WTC11 (cell line): ENCODE measurements at regions not wholly inside any gene's neighbourhood (a gene's known extent, or its start where the extent isn't known, plus 50 kb on each side); places are given as distances from the start of the nearest gene placed in this dataset.

Experiments used
- ATAC-seq: fragments of 200-7000 bp; cut with Tn5 transposase; 2 replicates; pipeline ENCODE4 v1.10.0; 2021; ENCODE audit warnings: mild to moderate bottlenecking, moderate library complexity
- CTCF ChIA-PET: fragments of 300-600 bp; sonication (Branson Sonifier 250); formaldehyde crosslinking; loops from one replicate; lab custom pipeline; 2021; ENCODE audit warnings: antibody characterized with exemption; lab: Charles Lee
- POLR2A ChIA-PET: fragments of 350-600 bp; sonication (Branson Sonifier 250); formaldehyde crosslinking; loops from one replicate; lab custom pipeline; 2021; ENCODE audit warnings: antibody characterized with exemption; lab: Charles Lee
- DNase-seq: peaks from one replicate; pipeline ENCODE4 v3.0.0; 2021; ENCODE audit warnings: low spot score
- H3K27ac Mint-ChIP-seq: 2 replicates; pipeline ENCODE4 v1.8.0; 2021; ENCODE audit warnings: mixed read lengths
- H3K27me3 Mint-ChIP-seq: 2 replicates; pipeline ENCODE4 v1.8.0; 2021; ENCODE audit warnings: low read depth, mild to moderate bottlenecking, moderate library complexity, mixed read lengths
- H3K36me3 Mint-ChIP-seq: 2 replicates; pipeline ENCODE4 v1.8.0; 2021; ENCODE audit warnings: mixed read lengths
- H3K4me1 Mint-ChIP-seq: 2 replicates; pipeline ENCODE4 v1.8.0; 2022; ENCODE audit warnings: mixed read lengths
- H3K4me3 Mint-ChIP-seq: 2 replicates; pipeline ENCODE4 v1.8.0; 2021; ENCODE audit warnings: mild to moderate bottlenecking, moderate library complexity, mixed read lengths
- H3K9me3 Mint-ChIP-seq: 2 replicates; pipeline ENCODE4 v1.8.0; 2021; ENCODE audit warnings: mixed read lengths
- ATF1 ChIP-seq: sonication (generic); formaldehyde crosslinking; IDR thresholded peaks from 2 replicates; pipeline ENCODE4 v1.8.1; 2023; ENCODE audit warnings: mild to moderate bottlenecking, moderate library complexity, missing genetic modification reagents
- EMX1 ChIP-seq: fragments of 250-450 bp; sonication (Bioruptor Pico); IDR thresholded peaks from 2 replicates; pipeline ENCODE4 v1.8.0; 2021; ENCODE audit warnings: mild to moderate bottlenecking
- FOXP1 ChIP-seq: sonication (generic); formaldehyde crosslinking; IDR thresholded peaks from 2 replicates; pipeline ENCODE4 v1.8.0; 2022; ENCODE audit warnings: missing genetic modification reagents, mild to moderate bottlenecking, moderate library complexity, borderline replicate concordance
- GTF2I ChIP-seq: fragments of 250-450 bp; sonication (Bioruptor Pico); conservative IDR thresholded peaks from 2 replicates; pipeline ENCODE4 v1.4.0; 2021; ENCODE audit warnings: mild to moderate bottlenecking
- IRF2 ChIP-seq: sonication (generic); formaldehyde crosslinking; IDR thresholded peaks from 2 replicates; pipeline ENCODE4 v1.8.0; 2022; ENCODE audit warnings: low read depth, missing genetic modification reagents, borderline replicate concordance
- MYBL2 ChIP-seq: sonication (generic); formaldehyde crosslinking; IDR thresholded peaks from 2 replicates; pipeline ENCODE4 v1.8.1; 2023; ENCODE audit warnings: mild to moderate bottlenecking, moderate library complexity, missing genetic modification reagents
- RORB ChIP-seq: fragments of 250-450 bp; sonication (Bioruptor Pico); IDR thresholded peaks from 2 replicates; pipeline ENCODE4 v1.9.0; 2021; ENCODE audit warnings: mild to moderate bottlenecking
- ZNF396 ChIP-seq: fragments of 250-450 bp; sonication (Bioruptor Pico); IDR thresholded peaks from 2 replicates; pipeline ENCODE4 v1.8.0; 2021; ENCODE audit warnings: mild to moderate bottlenecking, moderate library complexity, borderline replicate concordance
- TF ChIP-seq, protein P1 (sequence below): sonication (generic); formaldehyde crosslinking; IDR thresholded peaks from 2 replicates; pipeline ENCODE4 v1.8.1; 2023; ENCODE audit warnings: mild to moderate bottlenecking, missing genetic modification reagents, moderate library complexity
- TF ChIP-seq, protein P2 (sequence below): sonication (generic); formaldehyde crosslinking; IDR thresholded peaks from 2 replicates; pipeline ENCODE4 v1.8.1; 2023; ENCODE audit warnings: mild to moderate bottlenecking, missing genetic modification reagents
- TF ChIP-seq, protein P3 (sequence below): sonication (generic); formaldehyde crosslinking; conservative IDR thresholded peaks from 2 replicates; pipeline ENCODE4 v1.8.1; 2023; ENCODE audit warnings: mild to moderate bottlenecking, low read depth, missing genetic modification reagents, moderate library complexity
- TF ChIP-seq, protein P4 (sequence below): fragments of 250-450 bp; sonication (Bioruptor Pico); IDR thresholded peaks from 2 replicates; pipeline ENCODE4 v1.9.0; 2021; ENCODE audit warnings: mild to moderate bottlenecking
- TF ChIP-seq, protein P5 (sequence below): sonication (generic); formaldehyde crosslinking; conservative IDR thresholded peaks from 2 replicates; pipeline ENCODE4 v1.8.1; 2022; ENCODE audit warnings: mild to moderate bottlenecking, missing genetic modification reagents
- TF ChIP-seq, protein P6 (sequence below): sonication (generic); formaldehyde crosslinking; IDR thresholded peaks from 2 replicates; pipeline ENCODE4 v1.8.0; 2022; ENCODE audit warnings: mild to moderate bottlenecking, missing genetic modification reagents
- TF ChIP-seq, protein P7 (sequence below): sonication (generic); formaldehyde crosslinking; IDR thresholded peaks from 2 replicates; pipeline ENCODE4 v1.8.1; 2022; ENCODE audit warnings: low read depth, missing genetic modification reagents, borderline replicate concordance

DNA sequence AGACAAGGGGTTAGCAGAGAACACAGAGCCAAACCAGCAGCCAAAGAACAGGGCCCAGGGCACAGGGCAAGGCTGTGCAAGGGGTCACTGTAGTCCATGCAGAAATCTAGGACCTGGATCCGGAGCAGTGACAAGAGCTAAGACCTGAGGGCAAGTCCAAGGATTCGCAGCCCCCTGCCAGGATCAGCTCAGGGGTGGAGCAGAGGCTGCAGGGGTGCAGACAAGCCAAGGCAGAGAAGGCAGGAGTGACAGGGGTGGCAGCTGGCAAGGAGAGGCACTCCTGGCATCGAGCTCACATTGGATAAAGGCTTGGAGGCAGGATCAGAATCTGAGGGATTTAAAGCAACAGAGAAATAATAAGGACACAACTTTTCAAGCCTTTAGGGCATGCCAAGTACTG lies 80.7 kb upstream of the NANOS1 start (continued):
- TF ChIP-seq EMX1 (CRISPR knock-in tag) (no peak), IRF2 (no peak)
- TF ChIP-seq, protein P1, sequence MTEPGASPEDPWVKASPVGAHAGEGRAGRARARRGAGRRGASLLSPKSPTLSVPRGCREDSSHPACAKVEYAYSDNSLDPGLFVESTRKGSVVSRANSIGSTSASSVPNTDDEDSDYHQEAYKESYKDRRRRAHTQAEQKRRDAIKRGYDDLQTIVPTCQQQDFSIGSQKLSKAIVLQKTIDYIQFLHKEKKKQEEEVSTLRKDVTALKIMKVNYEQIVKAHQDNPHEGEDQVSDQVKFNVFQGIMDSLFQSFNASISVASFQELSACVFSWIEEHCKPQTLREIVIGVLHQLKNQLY = no peak

DNA sequence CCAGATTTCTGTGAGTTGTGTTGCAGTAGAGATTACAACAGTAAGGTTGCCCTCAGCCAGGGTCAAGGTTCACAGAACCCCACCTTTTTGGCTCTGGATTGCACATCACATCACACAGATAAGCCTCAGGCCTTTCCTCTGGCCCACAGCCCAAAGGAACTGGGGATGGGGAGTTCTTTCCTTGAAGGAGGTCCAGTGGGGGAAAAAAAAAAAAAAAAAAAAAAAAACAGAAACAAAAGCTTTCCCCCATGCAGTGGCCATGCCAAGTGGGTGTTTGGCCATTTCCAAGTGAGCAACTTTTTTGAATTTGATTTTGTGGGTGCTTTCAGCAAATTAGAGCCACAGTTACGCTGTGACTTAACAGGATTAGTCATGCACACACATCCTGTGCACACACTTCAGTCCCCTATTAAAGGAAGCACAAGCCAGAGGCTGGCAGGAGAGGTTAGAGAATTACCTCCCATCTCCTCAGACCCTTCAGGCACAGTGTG lies 79.3 kb upstream of the NANOS1 start:
- no peaks in the 10 kb centered on the region for H3K27me3 Mint-ChIP-seq
- no peak for TF ChIP-seq ATF1 (CRISPR knock-in tag)
- H3K36me3 Mint-ChIP-seq = no peaks in the 10 kb centered on the region
- DNase-seq (no peak), ATAC-seq (no peak)
- no peak overlapping the region for H3K4me3 Mint-ChIP-seq
- peaks cover 21% of the 10 kb centered on the region for H3K4me1 Mint-ChIP-seq
- H3K27ac Mint-ChIP-seq = no peak overlapping the region
- 0 out of 2 replicates have a peak, but pooled peaks cover 6% of the 10 kb centered on the region for H3K9me3 Mint-ChIP-seq
- ChIA-PET POLR2A (no interaction called here), CTCF (no interaction called here)

DNA sequence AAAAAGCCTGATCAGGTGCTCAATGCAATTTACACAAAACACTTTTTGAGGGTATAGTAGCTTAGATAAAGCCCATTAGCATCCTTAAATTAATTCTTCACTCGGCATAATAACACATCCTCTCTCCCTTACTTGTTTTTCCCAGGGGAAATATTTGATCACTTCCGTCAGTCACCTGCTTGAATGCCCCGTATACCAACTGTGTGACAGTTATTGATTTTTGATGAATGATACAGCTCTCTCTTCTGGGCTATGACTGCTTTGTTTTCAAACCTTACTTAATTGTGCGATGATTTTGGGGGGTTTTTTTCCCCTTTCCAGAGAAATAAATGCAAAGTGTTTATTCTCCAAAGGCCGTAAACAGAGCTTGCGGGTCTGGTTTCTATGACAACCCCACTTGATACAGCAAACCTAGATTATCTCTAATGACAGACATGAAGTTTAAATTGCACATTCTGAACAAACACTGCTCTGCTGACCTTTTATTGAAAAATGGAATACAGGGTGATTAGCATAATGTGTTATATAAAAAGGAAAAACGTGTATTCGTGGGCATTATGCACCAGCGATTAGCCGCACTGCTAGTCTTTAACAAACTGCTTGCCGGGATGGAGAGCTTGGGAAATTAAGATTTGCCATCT lies 78.4 kb upstream of the NANOS1 start:
- POLR2A ChIA-PET = no interaction called here
- H3K9me3 Mint-ChIP-seq = 0 out of 2 replicates have a peak, but pooled peaks cover 6% of the 10 kb centered on the region
- H3K4me1 Mint-ChIP-seq = peaks cover 17% of the 10 kb centered on the region
- H3K4me3 Mint-ChIP-seq = no peak overlapping the region
- DNase-seq = no peak
- H3K27ac Mint-ChIP-seq = no peak overlapping the region
- H3K36me3 Mint-ChIP-seq = no peaks in the 10 kb centered on the region
- CTCF ChIA-PET = no interaction called here
- TF ChIP-seq FOXP1 (no peak), ZNF396 (no peak), IRF2 (no peak), RORB (no peak), MYBL2 (CRISPR knock-in tag) (no peak), GTF2I (no peak)
- TF ChIP-seq, protein P2, sequence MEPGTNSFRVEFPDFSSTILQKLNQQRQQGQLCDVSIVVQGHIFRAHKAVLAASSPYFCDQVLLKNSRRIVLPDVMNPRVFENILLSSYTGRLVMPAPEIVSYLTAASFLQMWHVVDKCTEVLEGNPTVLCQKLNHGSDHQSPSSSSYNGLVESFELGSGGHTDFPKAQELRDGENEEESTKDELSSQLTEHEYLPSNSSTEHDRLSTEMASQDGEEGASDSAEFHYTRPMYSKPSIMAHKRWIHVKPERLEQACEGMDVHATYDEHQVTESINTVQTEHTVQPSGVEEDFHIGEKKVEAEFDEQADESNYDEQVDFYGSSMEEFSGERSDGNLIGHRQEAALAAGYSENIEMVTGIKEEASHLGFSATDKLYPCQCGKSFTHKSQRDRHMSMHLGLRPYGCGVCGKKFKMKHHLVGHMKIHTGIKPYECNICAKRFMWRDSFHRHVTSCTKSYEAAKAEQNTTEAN = no peak
- TF ChIP-seq, protein P3, sequence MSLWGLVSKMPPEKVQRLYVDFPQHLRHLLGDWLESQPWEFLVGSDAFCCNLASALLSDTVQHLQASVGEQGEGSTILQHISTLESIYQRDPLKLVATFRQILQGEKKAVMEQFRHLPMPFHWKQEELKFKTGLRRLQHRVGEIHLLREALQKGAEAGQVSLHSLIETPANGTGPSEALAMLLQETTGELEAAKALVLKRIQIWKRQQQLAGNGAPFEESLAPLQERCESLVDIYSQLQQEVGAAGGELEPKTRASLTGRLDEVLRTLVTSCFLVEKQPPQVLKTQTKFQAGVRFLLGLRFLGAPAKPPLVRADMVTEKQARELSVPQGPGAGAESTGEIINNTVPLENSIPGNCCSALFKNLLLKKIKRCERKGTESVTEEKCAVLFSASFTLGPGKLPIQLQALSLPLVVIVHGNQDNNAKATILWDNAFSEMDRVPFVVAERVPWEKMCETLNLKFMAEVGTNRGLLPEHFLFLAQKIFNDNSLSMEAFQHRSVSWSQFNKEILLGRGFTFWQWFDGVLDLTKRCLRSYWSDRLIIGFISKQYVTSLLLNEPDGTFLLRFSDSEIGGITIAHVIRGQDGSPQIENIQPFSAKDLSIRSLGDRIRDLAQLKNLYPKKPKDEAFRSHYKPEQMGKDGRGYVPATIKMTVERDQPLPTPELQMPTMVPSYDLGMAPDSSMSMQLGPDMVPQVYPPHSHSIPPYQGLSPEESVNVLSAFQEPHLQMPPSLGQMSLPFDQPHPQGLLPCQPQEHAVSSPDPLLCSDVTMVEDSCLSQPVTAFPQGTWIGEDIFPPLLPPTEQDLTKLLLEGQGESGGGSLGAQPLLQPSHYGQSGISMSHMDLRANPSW = no peak
- TF ChIP-seq, protein P4, sequence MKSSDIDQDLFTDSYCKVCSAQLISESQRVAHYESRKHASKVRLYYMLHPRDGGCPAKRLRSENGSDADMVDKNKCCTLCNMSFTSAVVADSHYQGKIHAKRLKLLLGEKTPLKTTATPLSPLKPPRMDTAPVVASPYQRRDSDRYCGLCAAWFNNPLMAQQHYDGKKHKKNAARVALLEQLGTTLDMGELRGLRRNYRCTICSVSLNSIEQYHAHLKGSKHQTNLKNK = no peak
- TF ChIP-seq, protein P5, sequence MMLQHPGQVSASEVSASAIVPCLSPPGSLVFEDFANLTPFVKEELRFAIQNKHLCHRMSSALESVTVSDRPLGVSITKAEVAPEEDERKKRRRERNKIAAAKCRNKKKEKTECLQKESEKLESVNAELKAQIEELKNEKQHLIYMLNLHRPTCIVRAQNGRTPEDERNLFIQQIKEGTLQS = no peak
- TF ChIP-seq, protein P6, sequence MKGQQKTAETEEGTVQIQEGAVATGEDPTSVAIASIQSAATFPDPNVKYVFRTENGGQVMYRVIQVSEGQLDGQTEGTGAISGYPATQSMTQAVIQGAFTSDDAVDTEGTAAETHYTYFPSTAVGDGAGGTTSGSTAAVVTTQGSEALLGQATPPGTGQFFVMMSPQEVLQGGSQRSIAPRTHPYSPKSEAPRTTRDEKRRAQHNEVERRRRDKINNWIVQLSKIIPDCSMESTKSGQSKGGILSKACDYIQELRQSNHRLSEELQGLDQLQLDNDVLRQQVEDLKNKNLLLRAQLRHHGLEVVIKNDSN = no peak
- TF ChIP-seq, protein P7, sequence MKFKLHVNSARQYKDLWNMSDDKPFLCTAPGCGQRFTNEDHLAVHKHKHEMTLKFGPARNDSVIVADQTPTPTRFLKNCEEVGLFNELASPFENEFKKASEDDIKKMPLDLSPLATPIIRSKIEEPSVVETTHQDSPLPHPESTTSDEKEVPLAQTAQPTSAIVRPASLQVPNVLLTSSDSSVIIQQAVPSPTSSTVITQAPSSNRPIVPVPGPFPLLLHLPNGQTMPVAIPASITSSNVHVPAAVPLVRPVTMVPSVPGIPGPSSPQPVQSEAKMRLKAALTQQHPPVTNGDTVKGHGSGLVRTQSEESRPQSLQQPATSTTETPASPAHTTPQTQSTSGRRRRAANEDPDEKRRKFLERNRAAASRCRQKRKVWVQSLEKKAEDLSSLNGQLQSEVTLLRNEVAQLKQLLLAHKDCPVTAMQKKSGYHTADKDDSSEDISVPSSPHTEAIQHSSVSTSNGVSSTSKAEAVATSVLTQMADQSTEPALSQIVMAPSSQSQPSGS (CRISPR knock-in tag) = no peak
- H3K27me3 Mint-ChIP-seq = no peaks in the 10 kb centered on the region
- no peak for ATAC-seq
